Inflammatory macrophage treated with lipopolysaccharide for 4 hours (primary cell): ENCODE measurements at regions not wholly inside any gene's neighbourhood (a gene's known extent, or its start where the extent isn't known, plus 50 kb on each side); places are given as distances from the start of the nearest gene placed in this dataset.
"Not testable (repeated sequence)": the region's sequence is repeated elsewhere in the genome, so short reads cannot be mapped to it uniquely, and the experiment has no call there.

Experiments
- DNase-seq: peaks from one replicate; pipeline ENCODE4 v3.0.0-alpha.2; 2020

- DNase-seq: no peak
These were observed 160.1 kb upstream of the DAP start for GRCh38 chr5:10921160-10921559.

GRCh38 chr5:10920400-10920799 is 159.4 kb upstream of the DAP start:
- no peak for DNase-seq

- no peak for DNase-seq
These were observed 153.9 kb upstream of the DAP start for GRCh38 chr5:10914741-10915480.

- DNase-seq: peak; percentile 88
These were observed 152.8 kb upstream of the DAP start for GRCh38 chr5:10913841-10914240.

GRCh38 chr5:10913181-10913810 is 152.3 kb upstream of the DAP start:
- DNase-seq: no peak

- no peak for DNase-seq
These were observed 151.4 kb upstream of the DAP start for GRCh38 chr5:10912435-10912834.

GRCh38 chr5:10910261-10910660 is 149.2 kb upstream of the DAP start:
- no peak for DNase-seq

GRCh38 chr5:10904862-10905432 is 143.9 kb upstream of the DAP start:
- DNase-seq: no peak

- no peak for DNase-seq
These were observed 142.9 kb upstream of the DAP start for GRCh38 chr5:10903786-10904560.

GRCh38 chr5:10902145-10902544 is 141.1 kb upstream of the DAP start:
- DNase-seq: no peak

- no peak for DNase-seq
These were observed 137.5 kb upstream of the DAP start for GRCh38 chr5:10898514-10898913.

GRCh38 chr5:10896016-10896415 is 135.0 kb upstream of the DAP start:
- DNase-seq: no peak

- DNase-seq: no peak
These were observed 133.5 kb upstream of the DAP start for GRCh38 chr5:10894445-10895054.

- DNase-seq: no peak
These were observed 131.8 kb upstream of the DAP start for GRCh38 chr5:10892911-10893215.

GRCh38 chr5:10892147-10892910 is 131.3 kb upstream of the DAP start:
- DNase-seq: no peak

GRCh38 chr5:10891193-10891592 is 130.2 kb upstream of the DAP start:
- no peak for DNase-seq

- DNase-seq: no peak
These were observed 125.5 kb upstream of the DAP start for GRCh38 chr5:10886497-10886896.

- DNase-seq: no peak
These were observed 124.0 kb upstream of the DAP start for GRCh38 chr5:10885026-10885425.

- not testable (repeated sequence) for DNase-seq
These were observed 122.9 kb upstream of the DAP start for GRCh38 chr5:10883945-10884344.

- no peak for DNase-seq
These were observed 119.9 kb upstream of the DAP start for GRCh38 chr5:10880934-10881333.

- peak; percentile 36 for DNase-seq
These were observed 116.0 kb upstream of the DAP start for GRCh38 chr5:10876996-10877395.

- DNase-seq: peak; percentile 77
These were observed 115.1 kb upstream of the DAP start for GRCh38 chr5:10876006-10876744.
